ENCODE measurements at regions not wholly inside any gene's neighbourhood (a gene's known extent, or its start where the extent isn't known, plus 50 kb on each side); places are given as distances from the start of the nearest gene placed in this dataset.

GRCh38 chr10:36110097-36110496 is 468.0 kb upstream of the FZD8 start:
- Mint-ChIP-seq H3K36me3 (no peaks in the 10 kb centered on the region), H3K4me3 (no peak overlapping the region), H3K27me3 (ENCODE audit: low read depth in 3 of 3) (no peaks in the 10 kb centered on the region), H3K9me3 (peaks cover 0 to 7% (median 2%) of the 10 kb centered on the region in 7 donors), H3K4me1 (no peaks in the 10 kb centered on the region), H3K27ac (no peak overlapping the region)
- H3K4me1 ChIP-seq (ENCODE audit: control insufficient read depth in 1 of 2, insufficient read depth in 2 of 2, low read length in 2 of 2): no peaks in the 10 kb centered on the region
- no peak overlapping the region for H3K4me3 ChIP-seq (replicated peaks in 1 of 3; ENCODE audit: low read depth in 2 of 3, low read length in 3 of 3)
- no peak overlapping the region for H3K27ac ChIP-seq (ENCODE audit: low read depth in 1 of 2, low read length in 2 of 2)
- H3K9me3 ChIP-seq (replicated peaks in 1 of 2; ENCODE audit: control insufficient read depth in 1 of 2, insufficient read depth in 1 of 2, low read length in 2 of 2): no peaks in the 10 kb centered on the region
- no peaks in the 10 kb centered on the region for H4K20me1 ChIP-seq (ENCODE audit: insufficient read depth, low read length)
- TF ChIP-seq CTCF (IDR thresholded peaks at IDR 0.05): no peak
- no CpG with 5 or more reads among the region's 1 CpG for WGBS (ENCODE audit: insufficient coverage)
- no peak overlapping the region for H2AFZ ChIP-seq (ENCODE audit: insufficient read depth, low read depth, low read length, poor library complexity, severe bottlenecking)
- no peak overlapping the region for H3K4me2 ChIP-seq (replicated peaks; ENCODE audit: extremely low read depth, low read length, poor library complexity, severe bottlenecking)
- intact Hi-C loops (cut with micrococcal nuclease): no loop called here
- DNase-seq: no peak
- no peaks in the 10 kb centered on the region for H3K36me3 ChIP-seq (replicated peaks in 1 of 2; ENCODE audit: control insufficient read depth in 1 of 2, insufficient read depth in 2 of 2, low read length in 2 of 2)
- H3K9ac ChIP-seq (ENCODE audit: insufficient read depth, low read length, poor library complexity, severe bottlenecking): no peak overlapping the region
- H3K79me2 ChIP-seq (ENCODE audit: insufficient read depth, low read length): no peaks in the 10 kb centered on the region
- no peaks in the 10 kb centered on the region for H3K27me3 ChIP-seq (ENCODE audit: control insufficient read depth in 2 of 2, insufficient read depth in 2 of 2, low read length in 2 of 2)

- H2AFZ ChIP-seq (ENCODE audit: insufficient read depth, low read depth, low read length, poor library complexity, severe bottlenecking): no peak overlapping the region
- no peaks in the 10 kb centered on the region for H4K20me1 ChIP-seq (ENCODE audit: insufficient read depth, low read length)
- no peak for TF ChIP-seq CTCF (IDR thresholded peaks at IDR 0.05)
- Mint-ChIP-seq H3K9me3 (peaks cover 0 to 7% (median 2%) of the 10 kb centered on the region in 7 donors), H3K4me3 (no peak overlapping the region), H3K4me1 (no peaks in the 10 kb centered on the region), H3K27ac (no peak overlapping the region), H3K36me3 (no peaks in the 10 kb centered on the region), H3K27me3 (ENCODE audit: low read depth in 3 of 3) (no peaks in the 10 kb centered on the region)
- no peaks in the 10 kb centered on the region for H3K79me2 ChIP-seq (ENCODE audit: insufficient read depth, low read length)
- no peaks in the 10 kb centered on the region for H3K36me3 ChIP-seq (replicated peaks in 1 of 2; ENCODE audit: control insufficient read depth in 1 of 2, insufficient read depth in 2 of 2, low read length in 2 of 2)
- H3K4me3 ChIP-seq (replicated peaks in 1 of 3; ENCODE audit: low read depth in 2 of 3, low read length in 3 of 3): no peak overlapping the region
- 89% methylated on average over 3 of the region's 3 CpGs for WGBS (ENCODE audit: insufficient coverage)
- H3K9me3 ChIP-seq (replicated peaks in 1 of 2; ENCODE audit: control insufficient read depth in 1 of 2, insufficient read depth in 1 of 2, low read length in 2 of 2): no peaks in the 10 kb centered on the region
- H3K9ac ChIP-seq (ENCODE audit: insufficient read depth, low read length, poor library complexity, severe bottlenecking): no peak overlapping the region
- H3K27ac ChIP-seq (ENCODE audit: low read depth in 1 of 2, low read length in 2 of 2): no peak overlapping the region
- no peak overlapping the region for H3K4me2 ChIP-seq (replicated peaks; ENCODE audit: extremely low read depth, low read length, poor library complexity, severe bottlenecking)
- DNase-seq: no peak
- no peaks in the 10 kb centered on the region for H3K27me3 ChIP-seq (ENCODE audit: control insufficient read depth in 2 of 2, insufficient read depth in 2 of 2, low read length in 2 of 2)
- no peaks in the 10 kb centered on the region for H3K4me1 ChIP-seq (ENCODE audit: control insufficient read depth in 1 of 2, insufficient read depth in 2 of 2, low read length in 2 of 2)
- intact Hi-C loops (cut with micrococcal nuclease): no loop called here
These were observed 467.4 kb upstream of the FZD8 start for GRCh38 chr10:36109399-36110023.
